ENCODE measurements at regions not wholly inside any gene's neighbourhood (a gene's known extent, or its start where the extent isn't known, plus 50 kb on each side); places are given as distances from the start of the nearest gene placed in this dataset.
"Not testable (repeated sequence)": the region's sequence is repeated elsewhere in the genome, so short reads cannot be mapped to it uniquely, and the experiment has no call there.

DNA sequence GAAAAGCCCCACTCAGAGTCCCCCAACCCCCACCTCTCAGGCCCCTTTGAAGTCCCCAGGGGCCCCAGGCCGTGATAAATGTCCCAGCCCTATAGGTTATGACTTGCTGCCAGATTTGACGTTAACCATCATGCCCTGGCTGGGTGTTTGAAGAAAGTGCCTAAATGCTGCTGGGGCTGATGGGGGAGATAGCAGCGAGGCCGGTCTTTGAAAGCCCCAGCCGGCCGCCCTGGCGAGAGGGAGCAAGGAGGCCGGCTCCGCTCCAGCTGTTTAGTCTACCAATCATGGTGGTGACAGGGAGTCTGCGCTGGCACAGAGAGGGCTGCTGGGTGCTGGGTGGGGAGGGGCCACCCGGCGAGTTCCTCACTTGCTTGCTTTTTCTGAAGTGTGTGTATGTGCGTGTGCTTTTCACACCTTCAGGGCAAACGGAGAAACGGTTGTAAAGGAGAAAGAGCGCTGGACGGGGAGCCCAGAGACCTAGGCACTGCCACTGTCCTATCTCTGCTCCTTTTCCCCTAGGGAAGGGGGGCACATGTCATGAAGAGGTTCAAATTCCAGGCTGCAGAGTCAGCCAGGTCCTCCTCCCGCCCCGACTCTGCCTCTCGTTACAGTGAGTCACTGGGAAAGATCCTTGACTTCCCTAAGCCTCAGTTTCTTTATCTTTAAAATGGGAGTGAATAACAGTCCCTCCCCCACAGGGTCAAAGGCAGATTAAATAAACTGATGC is 126.1 kb upstream of the HAND1 start:
- CTCF ChIA-PET: interaction anchor here (1.1 to 1.3 kb wide), 2 partner anchors 119 to 137 kb away, joined by 3 read pairs; no protein-coding TSS in a partner anchor
- intact Hi-C loops (cut with micrococcal nuclease): no loop called here
- H3K36me3 Mint-ChIP-seq (ENCODE audit: low read depth): no peaks in the 10 kb centered on the region
- TF ChIP-seq, protein P1, sequence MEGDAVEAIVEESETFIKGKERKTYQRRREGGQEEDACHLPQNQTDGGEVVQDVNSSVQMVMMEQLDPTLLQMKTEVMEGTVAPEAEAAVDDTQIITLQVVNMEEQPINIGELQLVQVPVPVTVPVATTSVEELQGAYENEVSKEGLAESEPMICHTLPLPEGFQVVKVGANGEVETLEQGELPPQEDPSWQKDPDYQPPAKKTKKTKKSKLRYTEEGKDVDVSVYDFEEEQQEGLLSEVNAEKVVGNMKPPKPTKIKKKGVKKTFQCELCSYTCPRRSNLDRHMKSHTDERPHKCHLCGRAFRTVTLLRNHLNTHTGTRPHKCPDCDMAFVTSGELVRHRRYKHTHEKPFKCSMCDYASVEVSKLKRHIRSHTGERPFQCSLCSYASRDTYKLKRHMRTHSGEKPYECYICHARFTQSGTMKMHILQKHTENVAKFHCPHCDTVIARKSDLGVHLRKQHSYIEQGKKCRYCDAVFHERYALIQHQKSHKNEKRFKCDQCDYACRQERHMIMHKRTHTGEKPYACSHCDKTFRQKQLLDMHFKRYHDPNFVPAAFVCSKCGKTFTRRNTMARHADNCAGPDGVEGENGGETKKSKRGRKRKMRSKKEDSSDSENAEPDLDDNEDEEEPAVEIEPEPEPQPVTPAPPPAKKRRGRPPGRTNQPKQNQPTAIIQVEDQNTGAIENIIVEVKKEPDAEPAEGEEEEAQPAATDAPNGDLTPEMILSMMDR (IDR thresholded peaks at IDR 0.05): no peak
- DNase-seq: no peak
- no peak for ATAC-seq
- H3K4me3 Mint-ChIP-seq: no peak overlapping the region
- POLR2A ChIA-PET: no interaction called here
- no peak overlapping the region for H3K27ac Mint-ChIP-seq
- H3K27me3 Mint-ChIP-seq: peaks cover 41% of the 10 kb centered on the region
- no peaks in the 10 kb centered on the region for H3K4me1 Mint-ChIP-seq (ENCODE audit: low read depth)
- no peaks in the 10 kb centered on the region for H3K9me3 Mint-ChIP-seq

DNA sequence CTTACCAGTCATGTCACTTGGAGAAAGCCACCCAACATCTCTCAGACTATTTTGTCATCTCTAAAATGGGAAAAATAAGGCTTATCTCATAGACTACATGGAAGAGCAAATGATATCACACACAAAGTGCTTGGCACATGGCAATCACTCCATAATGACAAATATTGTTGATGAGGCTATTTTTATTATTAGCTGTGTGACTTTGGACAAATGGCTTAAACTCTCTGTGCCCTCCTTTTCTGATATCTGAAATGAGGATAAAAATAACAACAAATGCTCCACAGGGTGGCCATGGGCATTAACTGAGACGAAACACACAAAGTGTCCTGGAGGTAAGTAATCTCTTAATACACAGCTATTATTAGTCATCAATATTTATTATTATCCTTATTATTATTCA is 125.5 kb upstream of the HAND1 start:
- TF ChIP-seq, protein P1 (IDR thresholded peaks at IDR 0.05): no peak
- peaks cover 40% of the 10 kb centered on the region for H3K27me3 Mint-ChIP-seq
- no peak overlapping the region for H3K27ac Mint-ChIP-seq
- no peaks in the 10 kb centered on the region for H3K36me3 Mint-ChIP-seq (ENCODE audit: low read depth)
- DNase-seq: no peak
- ATAC-seq: no peak
- H3K4me3 Mint-ChIP-seq: no peak overlapping the region
- POLR2A ChIA-PET: no interaction called here
- CTCF ChIA-PET: interaction anchor here (1.1 to 1.3 kb wide), 2 partner anchors 119 to 136 kb away, joined by 3 read pairs; no protein-coding TSS in a partner anchor
- intact Hi-C loops (cut with micrococcal nuclease): no loop called here
- H3K4me1 Mint-ChIP-seq (ENCODE audit: low read depth): no peaks in the 10 kb centered on the region
- no peaks in the 10 kb centered on the region for H3K9me3 Mint-ChIP-seq

DNA sequence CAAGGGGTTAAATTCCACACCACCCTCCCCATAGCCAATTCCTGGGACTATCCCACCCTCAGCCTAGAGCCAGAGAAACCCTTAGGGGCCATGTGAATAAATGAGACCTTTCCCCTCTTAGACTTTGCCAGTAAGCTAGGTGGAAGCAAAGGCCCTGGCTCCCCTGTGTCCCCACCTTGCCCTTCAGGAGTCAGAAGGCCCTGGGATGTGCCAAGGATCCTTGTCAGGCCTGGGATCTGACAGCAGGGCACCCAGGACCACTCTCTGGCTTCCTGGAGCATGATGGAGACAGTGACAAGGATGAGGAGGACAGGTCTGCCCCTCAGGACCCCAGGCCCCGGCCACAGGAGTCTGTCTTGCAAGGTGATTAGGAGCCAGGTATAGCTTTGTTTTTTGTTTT is 125.0 kb upstream of the HAND1 start:
- DNase-seq (no peak), ATAC-seq (no peak)
- H3K9me3 Mint-ChIP-seq: no peaks in the 10 kb centered on the region
- H3K27ac Mint-ChIP-seq: no peak overlapping the region
- intact Hi-C loops (cut with micrococcal nuclease): no loop called here
- peaks cover 43% of the 10 kb centered on the region for H3K27me3 Mint-ChIP-seq
- H3K36me3 Mint-ChIP-seq (ENCODE audit: low read depth): no peaks in the 10 kb centered on the region
- TF ChIP-seq, protein P1 (IDR thresholded peaks at IDR 0.05): no peak
- CTCF ChIA-PET: interaction anchor here (1.1 to 1.3 kb wide), 2 partner anchors 118 to 136 kb away, joined by 3 read pairs; no protein-coding TSS in a partner anchor
- H3K4me3 Mint-ChIP-seq: no peak overlapping the region
- no peaks in the 10 kb centered on the region for H3K4me1 Mint-ChIP-seq (ENCODE audit: low read depth)
- POLR2A ChIA-PET: no interaction called here

DNA sequence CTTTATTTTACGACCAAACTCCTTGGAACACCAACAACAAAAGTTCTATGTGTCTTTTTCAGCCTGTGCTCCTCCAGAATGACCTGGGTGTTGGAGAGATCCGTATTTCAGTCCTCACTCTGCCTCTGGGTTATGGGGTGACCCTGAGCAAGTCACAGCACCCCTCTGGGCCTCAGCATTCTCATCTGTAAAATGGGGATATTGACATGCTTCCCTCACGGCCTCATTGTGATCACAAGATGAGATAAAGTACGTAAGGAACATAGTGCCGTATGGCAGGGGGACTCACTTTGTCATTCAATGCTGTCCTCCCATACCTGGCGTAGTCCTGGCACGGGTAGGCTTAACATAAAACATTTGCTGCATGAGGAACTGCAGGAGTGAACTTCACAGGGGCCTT is 123.0 kb upstream of the HAND1 start:
- no peak for DNase-seq
- intact Hi-C loops (cut with micrococcal nuclease): no loop called here
- TF ChIP-seq, protein P1 (IDR thresholded peaks at IDR 0.05): no peak
- Mint-ChIP-seq H3K4me3 (no peak overlapping the region), H3K4me1 (ENCODE audit: low read depth) (no peaks in the 10 kb centered on the region), H3K9me3 (no peaks in the 10 kb centered on the region), H3K36me3 (ENCODE audit: low read depth) (no peaks in the 10 kb centered on the region), H3K27me3 (peaks cover 47% of the 10 kb centered on the region), H3K27ac (no peak overlapping the region)
- ChIA-PET CTCF (no interaction called here), POLR2A (no interaction called here)
- ATAC-seq: no peak

DNA sequence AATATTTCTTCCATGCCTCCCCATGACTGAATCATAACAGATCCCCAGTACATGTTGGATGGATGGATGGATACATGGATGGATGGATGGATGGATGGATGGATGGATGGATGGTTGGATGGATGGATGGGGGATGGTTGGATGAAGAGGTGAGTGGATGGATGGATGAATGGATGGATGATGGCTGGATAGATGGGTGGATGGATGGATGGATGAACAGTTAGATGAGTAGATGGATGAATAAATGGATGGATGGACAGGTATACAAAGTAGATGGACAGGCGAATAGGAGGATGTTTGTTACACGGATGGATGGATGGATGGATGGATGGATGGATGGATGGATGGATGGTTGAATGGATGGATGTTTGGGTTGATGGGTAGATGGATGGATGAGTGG is 120.0 kb upstream of the HAND1 start:
- no peak for DNase-seq
- TF ChIP-seq, protein P1 (IDR thresholded peaks at IDR 0.05): no peak
- Mint-ChIP-seq H3K36me3 (ENCODE audit: low read depth) (no peaks in the 10 kb centered on the region), H3K27ac (no peak overlapping the region), H3K9me3 (no peaks in the 10 kb centered on the region), H3K4me3 (no peak overlapping the region), H3K27me3 (peaks cover 28% of the 10 kb centered on the region), H3K4me1 (ENCODE audit: low read depth) (no peaks in the 10 kb centered on the region)
- no peak for ATAC-seq
- POLR2A ChIA-PET: no interaction called here
- CTCF ChIA-PET: no interaction called here
- intact Hi-C loops (cut with micrococcal nuclease): no loop called here

DNA sequence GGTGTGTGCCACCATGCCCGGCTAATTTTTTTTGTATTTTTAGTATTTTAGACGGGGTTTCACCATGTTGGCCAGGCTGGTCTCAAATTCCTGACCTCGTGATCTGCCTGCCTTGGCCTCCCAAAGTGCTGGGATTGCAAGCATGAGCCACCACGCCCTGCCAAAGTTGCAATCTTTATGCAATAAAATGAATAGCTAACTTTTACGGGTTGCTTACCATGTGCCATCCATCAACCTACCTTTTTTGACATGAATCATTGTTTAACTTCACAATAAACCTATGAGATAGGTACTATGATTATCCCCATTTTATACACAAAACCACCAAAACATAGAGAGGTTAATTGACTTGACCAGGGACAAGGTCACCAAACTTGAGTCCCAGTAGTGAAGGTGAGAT is 118.8 kb upstream of the HAND1 start:
- ATAC-seq; DNase-seq; H3K4me3 Mint-ChIP-seq; H3K27ac Mint-ChIP-seq; H3K36me3 Mint-ChIP-seq (ENCODE audit: low read depth); intact Hi-C loops (cut with micrococcal nuclease); POLR2A ChIA-PET; H3K9me3 Mint-ChIP-seq; H3K4me1 Mint-ChIP-seq (ENCODE audit: low read depth); CTCF ChIA-PET: not testable (repeated sequence)
- peaks cover 19% of the 10 kb centered on the region for H3K27me3 Mint-ChIP-seq
